ENCODE measurements at regions not wholly inside any gene's neighbourhood (a gene's known extent, or its start where the extent isn't known, plus 50 kb on each side); places are given as distances from the start of the nearest gene placed in this dataset.

DNA sequence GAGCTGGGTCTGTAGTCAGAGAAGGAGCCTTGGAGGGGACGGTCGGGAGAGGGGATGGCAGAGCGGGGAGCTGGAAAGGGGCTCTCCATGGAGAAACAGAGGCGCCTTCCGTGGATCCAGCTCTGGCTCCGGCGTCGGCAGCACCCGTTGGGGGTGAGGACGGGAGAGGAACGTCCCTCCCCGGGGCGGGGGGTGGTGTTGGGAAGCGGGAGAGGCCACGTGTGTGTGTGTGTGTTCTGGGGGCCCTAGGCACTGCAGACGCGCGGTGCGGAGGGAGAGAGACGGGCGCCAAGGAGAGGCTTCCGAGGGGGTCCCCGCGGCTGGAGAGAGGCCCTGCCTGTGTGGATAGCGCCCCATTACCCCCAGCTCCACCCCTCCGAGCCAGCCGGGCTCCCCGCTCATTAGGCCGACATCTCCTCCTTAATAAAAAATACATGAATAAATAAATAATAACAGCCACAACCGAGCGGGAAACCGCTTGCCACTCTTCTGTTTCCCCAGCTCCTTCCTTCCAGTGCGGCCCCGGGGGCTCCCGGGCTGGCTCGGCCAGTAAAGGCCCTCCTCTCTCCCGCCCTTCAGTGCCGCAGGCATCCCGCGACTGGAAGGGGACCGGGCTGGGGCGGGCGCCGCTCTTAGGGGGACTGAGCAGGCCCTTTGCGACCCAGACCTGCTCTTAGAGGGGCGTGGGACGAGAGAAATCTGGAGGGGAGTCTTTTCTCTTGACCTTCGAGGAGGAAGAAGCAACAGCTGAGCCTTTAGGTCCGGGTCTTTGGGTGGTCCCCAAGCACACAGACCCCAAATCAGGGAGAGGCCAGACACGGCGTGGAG lies 71.3 kb upstream of the ARAP3 start:
- TF ChIP-seq, protein P1, sequence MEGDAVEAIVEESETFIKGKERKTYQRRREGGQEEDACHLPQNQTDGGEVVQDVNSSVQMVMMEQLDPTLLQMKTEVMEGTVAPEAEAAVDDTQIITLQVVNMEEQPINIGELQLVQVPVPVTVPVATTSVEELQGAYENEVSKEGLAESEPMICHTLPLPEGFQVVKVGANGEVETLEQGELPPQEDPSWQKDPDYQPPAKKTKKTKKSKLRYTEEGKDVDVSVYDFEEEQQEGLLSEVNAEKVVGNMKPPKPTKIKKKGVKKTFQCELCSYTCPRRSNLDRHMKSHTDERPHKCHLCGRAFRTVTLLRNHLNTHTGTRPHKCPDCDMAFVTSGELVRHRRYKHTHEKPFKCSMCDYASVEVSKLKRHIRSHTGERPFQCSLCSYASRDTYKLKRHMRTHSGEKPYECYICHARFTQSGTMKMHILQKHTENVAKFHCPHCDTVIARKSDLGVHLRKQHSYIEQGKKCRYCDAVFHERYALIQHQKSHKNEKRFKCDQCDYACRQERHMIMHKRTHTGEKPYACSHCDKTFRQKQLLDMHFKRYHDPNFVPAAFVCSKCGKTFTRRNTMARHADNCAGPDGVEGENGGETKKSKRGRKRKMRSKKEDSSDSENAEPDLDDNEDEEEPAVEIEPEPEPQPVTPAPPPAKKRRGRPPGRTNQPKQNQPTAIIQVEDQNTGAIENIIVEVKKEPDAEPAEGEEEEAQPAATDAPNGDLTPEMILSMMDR (IDR thresholded peaks at IDR 0.05), result no peak
- TF ChIP-seq POLR2A (IDR thresholded peaks at IDR 0.05), result no peak
